Smooth muscle cell (in vitro differentiated cells): ENCODE measurements at regions not wholly inside any gene's neighbourhood (a gene's known extent, or its start where the extent isn't known, plus 50 kb on each side); places are given as distances from the start of the nearest gene placed in this dataset.

Source experiments
- DNase-seq: peaks from one replicate; lab custom pipeline; 2025; ENCODE audit not compliant: unreplicated experiment; lab: John Stamatoyannopoulos, UW
- H2AFZ ChIP-seq: fragments of 200-600 bp; sonication (generic); 2 replicates; pipeline ENCODE4 v1.6.0; 2016; ENCODE audit warnings: antibody characterized with exemption, low read depth, mild to moderate bottlenecking
- H3F3A ChIP-seq: fragments of 200-600 bp; sonication (generic); 2 replicates; pipeline ENCODE4 v1.6.0; 2017; ENCODE audit warnings: antibody characterized with exemption, low read depth
- H3K27ac ChIP-seq: fragments of 200-600 bp; sonication (generic); 2 replicates; pipeline ENCODE4 v1.5.1; 2016; ENCODE audit warnings: low read depth, mild to moderate bottlenecking
- H3K27me3 ChIP-seq: fragments of 200-600 bp; sonication (generic); 2 replicates; pipeline ENCODE4 v1.6.1; 2016; ENCODE audit warnings: low read depth, mild to moderate bottlenecking
- H3K36me3 ChIP-seq: fragments of 200-600 bp; sonication (generic); 2 replicates; pipeline ENCODE4 v1.5.1; 2016; ENCODE audit warnings: low read depth
- H3K4me1 ChIP-seq: fragments of 200-600 bp; sonication (generic); 2 replicates; pipeline ENCODE4 v1.5.1; 2016; ENCODE audit warnings: low read depth
- H3K4me2 ChIP-seq: fragments of 200-600 bp; sonication (generic); 2 replicates; pipeline ENCODE4 v1.6.0; 2016; ENCODE audit warnings: mild to moderate bottlenecking
- H3K4me3 ChIP-seq: fragments of 200-600 bp; sonication (generic); 2 replicates; pipeline ENCODE4 v1.5.1; 2016; ENCODE audit warnings: mild to moderate bottlenecking
- H3K79me2 ChIP-seq: fragments of 200-600 bp; sonication (generic); 2 replicates; pipeline ENCODE4 v1.6.0; 2016; ENCODE audit warnings: low read depth, mild to moderate bottlenecking
- H3K9ac ChIP-seq: fragments of 200-600 bp; sonication (generic); 2 replicates; pipeline ENCODE4 v1.6.0; 2016; ENCODE audit warnings: low read depth
- H3K9me3 ChIP-seq: fragments of 200-600 bp; sonication (generic); replicated peaks from 2 replicates; pipeline ENCODE4 v1.5.1; 2016; ENCODE audit warnings: low read depth
- H4K20me1 ChIP-seq: fragments of 200-600 bp; sonication (generic); 2 replicates; pipeline ENCODE4 v1.6.0; 2016; ENCODE audit warnings: low read depth
- CTCF ChIP-seq: fragments of 200-600 bp; sonication (generic); IDR thresholded peaks from 2 replicates; pipeline ENCODE4 v1.5.1; 2017; ENCODE audit warnings: borderline replicate concordance, mild to moderate bottlenecking, antibody characterized with exemption; ENCODE audit not compliant: insufficient read depth, poor library complexity, severe bottlenecking
- WGBS: methylation state at CpG from one replicate; pipeline ENCODE4 v1.1.7; 2016; ENCODE audit warnings: low lambda C conversion rate; 5-methylcytosine and 5-hydroxymethylcytosine counted together

DNA sequence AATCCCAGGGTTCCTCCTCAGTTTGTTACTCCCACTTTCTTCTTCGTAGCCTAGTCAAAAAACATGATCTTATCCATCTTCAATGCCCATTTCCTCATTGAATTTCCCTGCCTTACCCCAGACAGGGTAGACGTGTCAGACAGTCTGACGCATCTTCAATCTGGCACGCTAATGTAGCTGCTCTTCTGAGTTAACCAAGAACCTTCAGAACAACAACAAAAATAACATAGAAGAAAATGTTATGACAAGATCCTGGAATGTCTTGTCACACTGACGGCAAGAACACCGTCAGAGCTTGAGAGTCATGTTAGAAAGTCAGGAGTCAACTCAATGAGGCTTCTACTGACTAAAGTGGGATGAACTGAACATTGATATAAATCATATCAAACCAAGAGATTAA lies 122.7 kb upstream of the SPDL1 start:
- H3F3A ChIP-seq = no peaks in the 10 kb centered on the region
- 87% methylated on average over 6 of the region's 6 CpGs for WGBS
- no peaks in the 10 kb centered on the region for H3K4me1 ChIP-seq

GRCh38 chr5:169460123-169460522 lies 123.5 kb upstream of the SPDL1 start:
- WGBS = 78% methylated on average over 1 of the region's 1 CpG
- Histone ChIP-seq H3K79me2 (no peaks in the 10 kb centered on the region), H3K4me2 (no peak overlapping the region), H3K9me3 (no peaks in the 10 kb centered on the region), H3K27me3 (no peaks in the 10 kb centered on the region), H3F3A (no peaks in the 10 kb centered on the region), H3K4me3 (no peak overlapping the region), H3K27ac (no peak overlapping the region), H3K36me3 (no peaks in the 10 kb centered on the region), H2AFZ (no peak overlapping the region), H3K9ac (no peak overlapping the region), H3K4me1 (no peaks in the 10 kb centered on the region), H4K20me1 (no peaks in the 10 kb centered on the region)
- DNase-seq = no peak
- TF ChIP-seq CTCF = no peak

More for the DNA sequence above, 122.7 kb upstream of the SPDL1 start:
- DNase-seq = no peak
- Histone ChIP-seq H3K9me3 (no peaks in the 10 kb centered on the region), H3K4me3 (no peak overlapping the region), H3K9ac (no peak overlapping the region), H4K20me1 (no peaks in the 10 kb centered on the region), H3K27me3 (no peaks in the 10 kb centered on the region), H3K79me2 (no peaks in the 10 kb centered on the region), H3K27ac (no peak overlapping the region), H2AFZ (no peak overlapping the region), H3K36me3 (no peaks in the 10 kb centered on the region), H3K4me2 (no peak overlapping the region)
- no peak for TF ChIP-seq CTCF

- no peak for TF ChIP-seq CTCF
- no peak for DNase-seq
Measured at GRCh38 chr5:169458221-169458620, 125.4 kb upstream of the SPDL1 start.

GRCh38 chr5:169450464-169450863 lies 133.1 kb upstream of the SPDL1 start:
- Histone ChIP-seq H3K4me1 (no peaks in the 10 kb centered on the region), H3K4me3 (no peak overlapping the region), H3K9ac (no peak overlapping the region), H3F3A (no peaks in the 10 kb centered on the region), H3K27ac (no peak overlapping the region), H3K9me3 (no peaks in the 10 kb centered on the region), H3K27me3 (no peaks in the 10 kb centered on the region), H3K36me3 (no peaks in the 10 kb centered on the region), H2AFZ (no peak overlapping the region), H3K79me2 (no peaks in the 10 kb centered on the region), H3K4me2 (no peak overlapping the region), H4K20me1 (no peaks in the 10 kb centered on the region)
- 67% methylated on average over 1 of the region's 1 CpG for WGBS
- no peak for TF ChIP-seq CTCF
- no peak for DNase-seq

More at GRCh38 chr5:169458221-169458620, 125.4 kb upstream of the SPDL1 start:
- Histone ChIP-seq H3F3A (no peaks in the 10 kb centered on the region), H3K4me1 (no peaks in the 10 kb centered on the region), H4K20me1 (no peaks in the 10 kb centered on the region), H3K4me2 (no peak overlapping the region), H2AFZ (no peak overlapping the region), H3K36me3 (no peaks in the 10 kb centered on the region), H3K27me3 (no peaks in the 10 kb centered on the region), H3K4me3 (no peak overlapping the region), H3K79me2 (no peaks in the 10 kb centered on the region), H3K9me3 (no peaks in the 10 kb centered on the region), H3K9ac (no peak overlapping the region), H3K27ac (no peak overlapping the region)
- 38% methylated on average over 5 of the region's 5 CpGs for WGBS
